PFSK-1 (cell line): ENCODE measurements at regions not wholly inside any gene's neighbourhood (a gene's known extent, or its start where the extent isn't known, plus 50 kb on each side); places are given as distances from the start of the nearest gene placed in this dataset.

ENCODE experiments used
- POLR2AphosphoS5 ChIP-seq: IDR thresholded peaks from 2 replicates; pipeline ENCODE4 v1.6.1; 2012; ENCODE audit warnings: low read depth, mild to moderate bottlenecking, control low read depth, low read length, moderate library complexity
- SIN3A ChIP-seq: IDR thresholded peaks from 2 replicates; pipeline ENCODE4 v1.6.1; 2012; ENCODE audit warnings: mild to moderate bottlenecking, low read length, moderate library complexity, borderline replicate concordance; ENCODE audit not compliant: insufficient read depth
- TAF1 ChIP-seq: IDR thresholded peaks from 2 replicates; pipeline ENCODE4 v1.6.1; 2012; ENCODE audit warnings: low read length, control low read depth, borderline replicate concordance; ENCODE audit not compliant: insufficient read depth

DNA sequence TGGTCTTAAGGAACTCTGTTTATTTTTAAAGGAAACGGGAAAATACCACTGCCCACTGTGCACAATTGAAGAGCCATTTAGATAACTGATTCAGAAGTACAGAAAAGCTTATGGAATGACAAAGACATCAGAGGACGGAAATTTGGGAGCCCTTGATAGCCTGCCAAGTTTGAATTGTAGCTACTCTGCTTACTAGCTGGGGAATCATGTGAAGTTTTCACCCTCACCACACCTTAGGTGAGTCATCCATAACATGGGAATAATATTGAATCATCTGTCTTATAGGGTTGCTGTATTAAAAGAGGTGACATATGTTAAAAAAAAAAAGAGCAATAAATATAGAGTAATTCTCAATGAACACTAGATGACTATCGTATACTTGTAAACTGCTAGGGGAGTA is 1104.2 kb downstream of the GATA3 start:
- TF ChIP-seq SIN3A, result no peak
- TF ChIP-seq POLR2AphosphoS5, result no peak
- no peak for TF ChIP-seq TAF1
